ENCODE measurements at regions not wholly inside any gene's neighbourhood (a gene's known extent, or its start where the extent isn't known, plus 50 kb on each side); places are given as distances from the start of the nearest gene placed in this dataset.
A peak's percentile ranks its signal among the peaks of the same experiment; 100 is the strongest.

- peaks cover 7% of the 10 kb centered on the region for H3K4me1 Mint-ChIP-seq
- no peak for TF ChIP-seq STAT1 (IDR thresholded peaks at IDR 0.05; ENCODE audit: unreplicated experiment)
- TF ChIP-seq ZNF462 (CRISPR knock-in tag; IDR thresholded peaks at IDR 0.05), result no peak
- H3K4me2 ChIP-seq, result no peak overlapping the region
- H3F3A ChIP-seq (replicated peaks; ENCODE audit: low read depth), result no peaks in the 10 kb centered on the region
- no peaks in the 10 kb centered on the region for H4K20me1 ChIP-seq (replicated peaks; ENCODE audit: insufficient read depth)
- no peak overlapping the region for H3K4me3 Mint-ChIP-seq
- H3K36me3 ChIP-seq (ENCODE audit: insufficient read depth), result no peaks in the 10 kb centered on the region
- H3K27me3 Mint-ChIP-seq (ENCODE audit: insufficient read depth, low read depth, poor library complexity), result no peaks in the 10 kb centered on the region
- peaks cover 4% of the 10 kb centered on the region; the same call in 1 of the 2 replicates for H3K4me1 ChIP-seq (ENCODE audit: insufficient read depth)
- DNase-seq (ENCODE audit: low spot score) (peak; percentile 3), ATAC-seq (no peak)
- H3K27me3 ChIP-seq (ENCODE audit: insufficient read depth), result no peaks in the 10 kb centered on the region
- no peak overlapping the region for H3K27ac ChIP-seq (ENCODE audit: low read depth)
- no peaks in the 10 kb centered on the region for H3K79me2 ChIP-seq (replicated peaks; ENCODE audit: insufficient read depth)
- H2AFZ ChIP-seq, result no peak overlapping the region
- no peaks in the 10 kb centered on the region for H3K36me3 Mint-ChIP-seq (ENCODE audit: low read depth)
- no peak overlapping the region for H3K4me3 ChIP-seq
- peaks cover 13% of the 10 kb centered on the region; the same call in 1 of the 2 replicates for H3K9me2 ChIP-seq (ENCODE audit: insufficient read depth)
- H3K27ac Mint-ChIP-seq, result peak overlapping the region; percentile 65; the same call in 1 of the 2 replicates
- no peaks in the 10 kb centered on the region for H3K9me3 Mint-ChIP-seq
Measured at GRCh38 chr10:63940277-63940922, 419.2 kb downstream of the REEP3 start.

DNA sequence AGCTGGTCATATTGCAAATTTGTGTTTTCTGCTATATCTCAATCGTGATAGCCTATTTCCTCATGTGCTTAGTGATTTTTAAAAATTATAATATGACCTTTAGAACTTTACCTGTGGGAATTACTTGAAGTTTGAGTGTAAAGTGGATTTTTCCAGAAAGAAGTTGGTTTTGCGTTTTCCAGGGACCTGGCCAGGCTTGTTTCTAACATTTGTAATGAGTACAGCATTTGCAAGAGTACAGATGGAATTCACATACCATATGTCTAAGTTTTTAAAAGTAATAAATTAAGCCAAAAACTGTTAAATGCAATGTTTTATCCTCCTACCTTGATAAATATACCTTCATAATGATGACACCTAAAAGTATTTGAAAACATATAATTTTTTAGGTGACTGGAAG lies 443.2 kb downstream of the REEP3 start:
- H3K27ac ChIP-seq (ENCODE audit: low read depth), result no peak overlapping the region
- no peaks in the 10 kb centered on the region for H3K4me1 Mint-ChIP-seq
- DNase-seq (ENCODE audit: low spot score) (no peak), ATAC-seq (no peak)
- peaks cover 14% of the 10 kb centered on the region; the same call in 2 of the 3 replicates for H3K9me3 Mint-ChIP-seq
- H4K20me1 ChIP-seq (replicated peaks; ENCODE audit: insufficient read depth), result no peaks in the 10 kb centered on the region
- no peak overlapping the region for H3K4me3 ChIP-seq
- H2AFZ ChIP-seq, result no peak overlapping the region
- H3K27me3 ChIP-seq (ENCODE audit: insufficient read depth), result no peaks in the 10 kb centered on the region
- H3K36me3 ChIP-seq (ENCODE audit: insufficient read depth), result no peaks in the 10 kb centered on the region
- H3K36me3 Mint-ChIP-seq (ENCODE audit: low read depth), result no peaks in the 10 kb centered on the region; the same call in 2 of the 3 replicates
- no peaks in the 10 kb centered on the region for H3K9me2 ChIP-seq (ENCODE audit: insufficient read depth)
- H3K27ac Mint-ChIP-seq, result no peak overlapping the region
- H3K4me3 Mint-ChIP-seq, result no peak overlapping the region
- no peak overlapping the region for H3K4me2 ChIP-seq
- H3F3A ChIP-seq (replicated peaks; ENCODE audit: low read depth), result no peaks in the 10 kb centered on the region
- no peaks in the 10 kb centered on the region for H3K27me3 Mint-ChIP-seq (ENCODE audit: insufficient read depth, low read depth, poor library complexity)
- no peaks in the 10 kb centered on the region for H3K4me1 ChIP-seq (ENCODE audit: insufficient read depth)
- H3K79me2 ChIP-seq (replicated peaks; ENCODE audit: insufficient read depth), result no peaks in the 10 kb centered on the region
- TF ChIP-seq POLR2AphosphoS5 (IDR thresholded peaks at IDR 0.05; ENCODE audit: low read depth) (no peak), ZNF462 (CRISPR knock-in tag; IDR thresholded peaks at IDR 0.05) (no peak)
- TF ChIP-seq, protein P1, sequence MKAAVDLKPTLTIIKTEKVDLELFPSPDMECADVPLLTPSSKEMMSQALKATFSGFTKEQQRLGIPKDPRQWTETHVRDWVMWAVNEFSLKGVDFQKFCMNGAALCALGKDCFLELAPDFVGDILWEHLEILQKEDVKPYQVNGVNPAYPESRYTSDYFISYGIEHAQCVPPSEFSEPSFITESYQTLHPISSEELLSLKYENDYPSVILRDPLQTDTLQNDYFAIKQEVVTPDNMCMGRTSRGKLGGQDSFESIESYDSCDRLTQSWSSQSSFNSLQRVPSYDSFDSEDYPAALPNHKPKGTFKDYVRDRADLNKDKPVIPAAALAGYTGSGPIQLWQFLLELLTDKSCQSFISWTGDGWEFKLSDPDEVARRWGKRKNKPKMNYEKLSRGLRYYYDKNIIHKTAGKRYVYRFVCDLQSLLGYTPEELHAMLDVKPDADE (IDR thresholded peaks at IDR 0.05), result no peak
